ENCODE measurements at regions not wholly inside any gene's neighbourhood (a gene's known extent, or its start where the extent isn't known, plus 50 kb on each side); places are given as distances from the start of the nearest gene placed in this dataset.

DNA sequence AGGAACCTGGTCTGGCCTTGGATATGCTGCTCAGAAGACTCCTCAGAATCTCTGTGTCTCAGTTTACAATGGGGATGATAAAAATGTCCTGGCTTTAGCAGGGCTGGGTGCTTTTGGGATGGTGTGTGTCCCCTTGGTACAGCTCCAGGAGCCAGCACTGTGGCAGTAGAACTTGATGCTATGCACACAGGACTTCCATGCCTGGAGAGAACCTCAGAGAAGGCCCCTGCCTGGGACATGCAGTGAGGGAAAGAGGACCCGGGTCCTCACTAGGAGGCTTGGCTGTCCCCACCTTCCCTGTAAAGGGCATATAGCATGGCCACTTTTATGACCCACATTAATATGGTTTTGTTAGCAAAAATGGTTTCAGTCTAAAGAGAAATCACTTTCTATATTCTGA is 100.5 kb downstream of the GLRX3 start:
- TF ChIP-seq, protein P1, sequence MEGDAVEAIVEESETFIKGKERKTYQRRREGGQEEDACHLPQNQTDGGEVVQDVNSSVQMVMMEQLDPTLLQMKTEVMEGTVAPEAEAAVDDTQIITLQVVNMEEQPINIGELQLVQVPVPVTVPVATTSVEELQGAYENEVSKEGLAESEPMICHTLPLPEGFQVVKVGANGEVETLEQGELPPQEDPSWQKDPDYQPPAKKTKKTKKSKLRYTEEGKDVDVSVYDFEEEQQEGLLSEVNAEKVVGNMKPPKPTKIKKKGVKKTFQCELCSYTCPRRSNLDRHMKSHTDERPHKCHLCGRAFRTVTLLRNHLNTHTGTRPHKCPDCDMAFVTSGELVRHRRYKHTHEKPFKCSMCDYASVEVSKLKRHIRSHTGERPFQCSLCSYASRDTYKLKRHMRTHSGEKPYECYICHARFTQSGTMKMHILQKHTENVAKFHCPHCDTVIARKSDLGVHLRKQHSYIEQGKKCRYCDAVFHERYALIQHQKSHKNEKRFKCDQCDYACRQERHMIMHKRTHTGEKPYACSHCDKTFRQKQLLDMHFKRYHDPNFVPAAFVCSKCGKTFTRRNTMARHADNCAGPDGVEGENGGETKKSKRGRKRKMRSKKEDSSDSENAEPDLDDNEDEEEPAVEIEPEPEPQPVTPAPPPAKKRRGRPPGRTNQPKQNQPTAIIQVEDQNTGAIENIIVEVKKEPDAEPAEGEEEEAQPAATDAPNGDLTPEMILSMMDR (conservative IDR thresholded peaks at IDR 0.05; ENCODE audit: low read length) = no peak
- TF ChIP-seq EZH2phosphoT487 (IDR thresholded peaks at IDR 0.05; ENCODE audit: borderline replicate concordance, low read depth, low read length) = no peak
